SKM-1 (cell line): ENCODE measurements at regions not wholly inside any gene's neighbourhood (a gene's known extent, or its start where the extent isn't known, plus 50 kb on each side); places are given as distances from the start of the nearest gene placed in this dataset.

ENCODE experiments used
- DNase-seq: peaks from one replicate; lab custom pipeline; 2025; ENCODE audit not compliant: unreplicated experiment; lab: John Stamatoyannopoulos, UW

GRCh38 chr20:24718277-24718676, 230.8 kb upstream of the CST7 start:
- no peak for DNase-seq

GRCh38 chr20:24718696-24719095, 230.4 kb upstream of the CST7 start:
- DNase-seq, result no peak

DNA sequence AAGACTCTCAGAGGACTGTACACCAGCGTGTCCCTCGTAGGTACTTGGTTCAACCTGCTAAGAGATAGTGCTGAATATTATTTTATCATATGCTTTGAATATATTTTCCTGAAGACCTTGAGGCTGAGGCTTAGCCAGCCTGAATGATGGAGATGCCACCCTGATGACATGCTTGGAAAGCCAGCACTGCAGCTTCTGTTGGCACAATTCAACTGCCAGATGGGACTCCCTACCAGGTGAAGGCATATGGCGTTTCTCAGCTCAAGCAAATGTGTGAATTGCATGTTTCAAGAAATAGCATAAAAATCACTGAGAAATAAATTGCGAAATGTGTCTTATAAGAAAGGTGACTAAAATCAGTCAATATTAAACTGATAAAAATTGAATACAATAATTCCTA, 228.1 kb upstream of the CST7 start:
- no peak for DNase-seq

GRCh38 chr20:24721891-24722568, 227.0 kb upstream of the CST7 start:
- no peak for DNase-seq

DNA sequence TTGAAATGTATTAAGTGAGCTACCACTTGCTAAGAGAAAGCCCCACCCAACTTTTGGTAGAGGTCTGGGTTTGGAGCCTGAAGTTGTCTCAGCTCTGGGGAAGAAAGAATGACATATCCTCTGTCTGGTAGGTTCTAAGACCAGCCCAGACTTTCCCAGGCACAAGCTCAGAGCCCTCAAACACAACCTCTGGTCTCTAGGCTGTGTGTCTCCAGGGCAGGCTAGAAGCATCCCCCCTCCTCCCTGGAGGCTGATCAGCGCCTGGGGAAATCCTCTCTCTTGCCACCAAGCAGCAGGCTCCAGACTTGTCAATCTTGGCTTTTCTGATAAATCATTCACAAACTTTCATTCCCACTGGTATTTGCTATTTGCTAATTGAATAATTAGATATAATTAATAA, 226.5 kb upstream of the CST7 start:
- no peak for DNase-seq

GRCh38 chr20:24723186-24723585, 225.9 kb upstream of the CST7 start:
- DNase-seq, result no peak

GRCh38 chr20:24723647-24724352, 225.3 kb upstream of the CST7 start:
- DNase-seq, result no peak

DNA sequence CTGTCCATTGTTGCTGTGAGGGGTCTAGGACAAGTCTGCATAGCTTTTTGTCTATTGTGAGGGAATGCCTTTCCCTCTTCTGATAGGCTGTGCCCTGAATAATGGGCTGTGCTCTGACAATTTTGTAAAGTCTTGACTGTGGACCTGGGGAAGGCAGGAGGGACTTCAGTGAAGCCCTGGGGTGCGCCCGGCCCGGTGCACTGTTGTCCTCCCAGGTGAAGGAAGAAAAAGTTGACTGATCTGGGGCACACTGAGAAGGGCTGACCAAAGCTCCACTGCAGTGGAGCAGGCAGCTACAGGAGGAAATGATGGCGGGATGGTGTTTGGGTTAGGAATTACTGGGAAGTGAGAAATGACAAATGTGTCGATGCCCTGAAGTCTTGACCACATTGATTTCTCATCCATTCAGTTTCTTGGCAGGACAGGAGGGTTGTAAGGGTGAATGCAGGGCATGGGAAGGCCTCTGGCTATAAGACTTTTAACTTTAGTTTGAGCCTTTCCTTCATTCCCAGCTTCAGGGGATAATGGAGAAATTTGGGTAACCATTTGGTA, 224.0 kb upstream of the CST7 start:
- no peak for DNase-seq

GRCh38 chr20:24727795-24728194, 221.3 kb upstream of the CST7 start:
- DNase-seq, result no peak

- DNase-seq, result no peak
These were observed 219.0 kb upstream of the CST7 start for GRCh38 chr20:24729896-24730605.

DNA sequence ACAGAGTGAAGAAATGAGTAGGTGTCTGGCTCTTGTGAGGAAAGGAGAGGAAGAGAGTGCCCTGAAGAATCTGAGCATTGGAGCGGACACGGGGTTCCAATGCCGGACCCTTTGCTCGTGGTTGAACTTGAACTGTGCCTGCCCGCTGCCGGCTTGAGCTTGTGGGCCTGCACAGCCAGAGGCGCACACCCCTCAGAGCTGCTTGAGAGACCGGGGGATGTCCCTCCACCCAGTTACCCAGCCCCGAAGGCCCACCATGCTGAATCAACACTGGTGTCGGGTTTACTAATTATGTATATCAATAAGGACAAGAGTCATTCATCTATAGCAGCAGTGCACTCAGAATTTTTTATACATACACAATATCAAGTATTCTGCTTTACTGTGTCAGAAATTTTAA, 218.3 kb upstream of the CST7 start:
- DNase-seq, result no peak

GRCh38 chr20:24731312-24731711, 217.8 kb upstream of the CST7 start:
- no peak for DNase-seq

DNA sequence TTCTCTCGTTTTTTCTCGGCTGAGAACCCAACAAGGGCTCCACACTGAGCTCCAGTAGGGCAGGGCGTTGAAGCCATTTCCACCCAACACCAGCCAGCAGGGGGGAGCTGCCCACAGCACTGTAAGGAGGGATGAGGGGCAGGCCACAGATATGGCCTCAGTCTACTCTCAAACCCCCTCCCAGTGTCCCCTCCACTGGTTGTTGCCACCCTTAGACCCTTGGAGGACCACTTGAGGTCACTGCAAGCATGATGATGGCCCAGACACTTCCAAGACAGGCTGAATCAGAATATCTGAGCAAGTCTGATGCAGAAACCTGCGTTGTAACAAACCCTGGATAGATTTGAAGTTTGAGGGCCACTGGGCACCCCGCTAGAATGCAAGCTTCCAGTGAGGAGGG, 217.0 kb upstream of the CST7 start:
- no peak for DNase-seq

DNA sequence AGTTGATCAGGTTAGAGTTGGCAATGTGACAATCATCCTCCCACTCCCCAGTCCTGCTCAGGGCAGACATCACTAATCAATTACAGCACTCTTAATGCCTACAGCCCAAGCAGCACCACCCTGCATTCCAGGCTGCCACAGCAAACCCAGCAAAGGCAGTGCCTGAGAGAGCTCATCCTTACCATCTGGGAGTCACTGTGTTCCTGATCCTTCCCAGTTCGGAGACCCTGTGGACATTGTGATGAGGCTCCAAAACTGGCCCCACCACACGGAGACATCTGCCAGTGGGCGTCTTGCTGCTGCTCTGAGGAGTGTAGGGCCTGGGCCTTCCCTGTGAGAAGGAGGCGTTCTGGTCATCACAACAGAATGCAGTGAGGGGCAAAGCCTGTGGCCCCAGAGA, 216.5 kb upstream of the CST7 start:
- no peak for DNase-seq

DNA sequence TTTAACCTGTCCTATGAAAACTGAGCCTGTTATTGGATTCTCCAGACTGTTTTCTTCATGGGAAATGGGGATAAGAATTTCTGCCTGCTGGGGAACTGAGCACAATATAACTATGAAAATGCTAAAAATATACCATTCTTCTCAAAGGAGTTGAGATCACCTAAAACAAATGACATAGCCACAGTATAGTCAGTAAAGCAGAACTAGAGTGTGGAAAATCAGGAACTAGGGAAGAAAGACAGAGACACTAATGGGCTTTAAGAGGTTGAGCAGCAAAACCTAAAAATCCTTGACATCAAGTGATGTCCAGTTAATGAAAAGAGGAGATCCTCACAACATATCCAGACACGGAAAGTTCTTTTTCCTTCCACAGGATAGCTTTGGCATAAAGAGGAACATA, 215.7 kb upstream of the CST7 start:
- DNase-seq, result no peak

DNA sequence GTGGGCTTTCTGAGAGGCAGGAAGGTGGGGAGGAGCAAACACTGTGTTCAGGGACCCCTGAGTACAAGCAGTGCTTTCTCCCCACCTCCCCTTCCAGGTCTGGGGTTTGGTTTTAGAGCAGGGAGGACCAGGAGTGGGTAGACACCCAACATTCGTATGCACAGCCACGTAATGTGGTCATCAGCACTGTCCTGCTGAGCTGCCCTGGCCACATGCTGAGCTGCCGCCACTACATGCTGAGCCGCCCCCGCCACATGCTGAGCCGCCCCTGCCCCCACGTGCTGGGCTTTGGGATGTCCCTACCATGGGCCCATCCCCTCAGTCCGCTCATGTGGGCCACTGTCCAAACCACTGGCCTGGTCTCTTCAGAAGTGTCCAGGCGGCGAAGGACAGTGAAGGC, 214.9 kb upstream of the CST7 start:
- DNase-seq, result no peak

DNA sequence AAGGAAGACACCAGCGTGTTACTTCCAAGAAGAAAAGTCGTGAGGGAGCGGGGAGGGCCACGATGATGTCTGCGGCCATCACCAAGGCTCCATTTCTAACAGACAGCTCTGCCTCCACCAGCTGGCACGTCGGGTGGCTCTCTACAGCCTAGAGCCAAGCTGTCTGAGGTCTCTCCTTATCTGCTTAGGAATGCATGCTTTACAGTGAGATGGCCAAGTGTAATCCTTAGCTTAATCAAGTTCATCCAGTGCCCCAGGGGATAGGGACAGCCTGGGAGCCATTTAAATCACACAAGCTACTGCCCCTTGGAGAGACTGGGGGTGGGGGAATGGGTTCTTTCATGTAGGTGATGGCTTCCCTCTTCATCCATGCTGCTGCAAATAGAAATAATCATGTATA, 213.8 kb upstream of the CST7 start:
- DNase-seq, result no peak

DNA sequence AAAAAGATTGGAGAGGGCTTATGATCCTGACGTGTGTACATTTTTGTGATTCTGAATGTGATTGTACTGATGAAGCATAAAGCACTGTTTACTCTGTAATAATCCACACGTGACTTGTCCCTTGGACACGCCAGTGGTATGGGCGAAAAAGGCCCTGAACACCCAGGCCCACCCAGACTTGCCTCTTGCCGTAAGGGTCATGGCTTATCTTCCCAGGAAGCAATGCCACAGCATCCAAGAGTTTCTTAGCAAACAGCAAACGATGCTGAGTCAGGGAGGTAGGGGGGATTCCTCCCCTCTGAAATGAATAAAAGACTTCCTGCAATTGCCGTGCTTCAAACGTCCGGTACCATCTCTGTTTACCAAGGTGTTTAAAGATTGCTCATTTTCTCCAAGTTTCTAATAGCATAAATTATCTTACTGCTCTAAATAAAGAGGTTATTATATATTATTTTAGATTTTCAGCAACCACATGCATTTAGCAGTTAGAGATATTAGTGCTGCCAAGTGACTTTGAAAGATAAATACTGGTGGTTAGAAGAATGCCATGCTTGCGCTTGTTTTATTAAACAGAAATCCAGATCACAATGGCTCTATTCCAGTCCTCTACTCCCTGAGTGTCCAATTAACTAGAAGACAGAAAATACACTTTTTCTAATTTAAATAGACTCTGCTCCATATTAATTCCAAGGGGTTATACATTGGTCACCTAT, 212.8 kb upstream of the CST7 start:
- no peak for DNase-seq

- no peak for DNase-seq
These were observed 212.2 kb upstream of the CST7 start for GRCh38 chr20:24736844-24737211.

GRCh38 chr20:24737212-24737850, 211.7 kb upstream of the CST7 start:
- no peak for DNase-seq
